ENCODE measurements at regions not wholly inside any gene's neighbourhood (a gene's known extent, or its start where the extent isn't known, plus 50 kb on each side); places are given as distances from the start of the nearest gene placed in this dataset.

GRCh38 chr18:43547456-43547855 is 270.2 kb upstream of the SYT4 start:
- no peaks in the 10 kb centered on the region for H3K36me3 Mint-ChIP-seq
- Histone ChIP-seq H3K9me3 (ENCODE audit: low read depth) (no peaks in the 10 kb centered on the region), H3K4me2 (no peak overlapping the region), H3K27ac (no peak overlapping the region), H4K20me1 (ENCODE audit: low read depth) (no peaks in the 10 kb centered on the region), H3K4me3 (no peak overlapping the region), H3K27me3 (no peaks in the 10 kb centered on the region), H3K9ac (no peak overlapping the region), H3K4me1 (no peaks in the 10 kb centered on the region), H3K79me2 (ENCODE audit: low read depth) (no peaks in the 10 kb centered on the region), H3K36me3 (no peaks in the 10 kb centered on the region), H2AFZ (replicated peaks) (no peak overlapping the region), H3F3A (ENCODE audit: low read depth) (no peaks in the 10 kb centered on the region)
- no peak overlapping the region for H3K27ac Mint-ChIP-seq
- H3K4me1 Mint-ChIP-seq = no peaks in the 10 kb centered on the region
- H3K27me3 Mint-ChIP-seq (ENCODE audit: insufficient read depth, low read depth) = peaks cover 5% of the 10 kb centered on the region
- H3K9me3 Mint-ChIP-seq = peaks cover 18% of the 10 kb centered on the region
- H3K4me3 Mint-ChIP-seq = no peak overlapping the region
- TF ChIP-seq EZH2 (IDR thresholded peaks at IDR 0.05) (no peak), CTCF (IDR thresholded peaks at IDR 0.05) (no peak), EZH2phosphoT487 (IDR thresholded peaks at IDR 0.05) (no peak)
- DNase-seq (ENCODE audit: low spot score) = no peak

- Histone ChIP-seq H3K4me2 (no peak overlapping the region), H2AFZ (replicated peaks) (no peak overlapping the region), H3K4me3 (no peak overlapping the region), H3K79me2 (ENCODE audit: low read depth) (no peaks in the 10 kb centered on the region), H3K36me3 (no peaks in the 10 kb centered on the region), H3K27ac (no peak overlapping the region), H3K4me1 (peaks cover 7% of the 10 kb centered on the region), H3F3A (ENCODE audit: low read depth) (no peaks in the 10 kb centered on the region), H3K27me3 (no peaks in the 10 kb centered on the region), H3K9me3 (ENCODE audit: low read depth) (peaks cover 5% of the 10 kb centered on the region), H3K9ac (no peak overlapping the region), H4K20me1 (ENCODE audit: low read depth) (no peaks in the 10 kb centered on the region)
- H3K27me3 Mint-ChIP-seq (ENCODE audit: insufficient read depth, low read depth) = no peaks in the 10 kb centered on the region
- no peak overlapping the region for H3K4me3 Mint-ChIP-seq
- H3K27ac Mint-ChIP-seq = no peak overlapping the region
- peaks cover 13% of the 10 kb centered on the region for H3K9me3 Mint-ChIP-seq
- no peaks in the 10 kb centered on the region for H3K36me3 Mint-ChIP-seq
- H3K4me1 Mint-ChIP-seq = peaks cover 4% of the 10 kb centered on the region
- no peak for DNase-seq (ENCODE audit: low spot score)
- TF ChIP-seq EZH2phosphoT487 (IDR thresholded peaks at IDR 0.05) (no peak), EZH2 (IDR thresholded peaks at IDR 0.05) (no peak), CTCF (IDR thresholded peaks at IDR 0.05) (no peak)
These were observed 282.2 kb upstream of the SYT4 start for GRCh38 chr18:43559507-43559906.

- Mint-ChIP-seq H3K27ac (no peak overlapping the region), H3K4me1 (peaks cover 4% of the 10 kb centered on the region), H3K9me3 (peaks cover 1% of the 10 kb centered on the region), H3K4me3 (no peak overlapping the region), H3K36me3 (no peaks in the 10 kb centered on the region), H3K27me3 (ENCODE audit: insufficient read depth, low read depth) (no peaks in the 10 kb centered on the region)
- H3K4me3 ChIP-seq = no peak overlapping the region
- peak overlapping the region; percentile 7 for H3K4me2 ChIP-seq
- DNase-seq (ENCODE audit: low spot score) = peak; percentile 72
- H3K4me1 ChIP-seq = peaks cover 7% of the 10 kb centered on the region
- H3K79me2 ChIP-seq (ENCODE audit: low read depth) = no peaks in the 10 kb centered on the region
- TF ChIP-seq EZH2phosphoT487 (IDR thresholded peaks at IDR 0.05) (no peak), CTCF (IDR thresholded peaks at IDR 0.05) (peak; percentile 78)
- no peaks in the 10 kb centered on the region for H3K36me3 ChIP-seq
- no peaks in the 10 kb centered on the region for H3F3A ChIP-seq (ENCODE audit: low read depth)
- H2AFZ ChIP-seq (replicated peaks) = peak overlapping the region; percentile 23
- no peaks in the 10 kb centered on the region for H3K27me3 ChIP-seq
- H3K9me3 ChIP-seq (ENCODE audit: low read depth) = no peaks in the 10 kb centered on the region
- no peak overlapping the region for H3K9ac ChIP-seq
- no peaks in the 10 kb centered on the region for H4K20me1 ChIP-seq (ENCODE audit: low read depth)
- H3K27ac ChIP-seq = no peak overlapping the region
These were observed 286.5 kb upstream of the SYT4 start for GRCh38 chr18:43563780-43564179.

- Histone ChIP-seq H3K36me3 (no peaks in the 10 kb centered on the region), H3K9ac (no peak overlapping the region), H2AFZ (replicated peaks) (no peak overlapping the region), H3K9me3 (ENCODE audit: low read depth) (no peaks in the 10 kb centered on the region), H3K4me2 (no peak overlapping the region), H4K20me1 (ENCODE audit: low read depth) (no peaks in the 10 kb centered on the region), H3K4me1 (no peaks in the 10 kb centered on the region), H3K4me3 (no peak overlapping the region), H3F3A (ENCODE audit: low read depth) (no peaks in the 10 kb centered on the region), H3K27me3 (no peaks in the 10 kb centered on the region), H3K79me2 (ENCODE audit: low read depth) (no peaks in the 10 kb centered on the region), H3K27ac (no peak overlapping the region)
- H3K9me3 Mint-ChIP-seq = no peaks in the 10 kb centered on the region
- H3K4me3 Mint-ChIP-seq = no peak overlapping the region
- no peak overlapping the region for H3K27ac Mint-ChIP-seq
- no peak for TF ChIP-seq CTCF (IDR thresholded peaks at IDR 0.05)
- no peak for TF ChIP-seq EZH2phosphoT487 (IDR thresholded peaks at IDR 0.05)
- TF ChIP-seq EZH2 (IDR thresholded peaks at IDR 0.05) = no peak
- H3K27me3 Mint-ChIP-seq (ENCODE audit: insufficient read depth, low read depth) = no peaks in the 10 kb centered on the region
- no peaks in the 10 kb centered on the region for H3K4me1 Mint-ChIP-seq
- no peaks in the 10 kb centered on the region for H3K36me3 Mint-ChIP-seq
- DNase-seq (ENCODE audit: low spot score) = no peak
These were observed 293.3 kb upstream of the SYT4 start for GRCh38 chr18:43570593-43570992.

Measured in neural progenitor cell (in vitro differentiated cells).